ENCODE measurements at regions not wholly inside any gene's neighbourhood (a gene's known extent, or its start where the extent isn't known, plus 50 kb on each side); places are given as distances from the start of the nearest gene placed in this dataset.

- no peak overlapping the region for H3K27ac Mint-ChIP-seq (ENCODE audit: unreplicated experiment)
- H3K4me3 Mint-ChIP-seq (ENCODE audit: unreplicated experiment) = no peak overlapping the region
- H3K36me3 Mint-ChIP-seq (ENCODE audit: low read depth) = no peaks in the 10 kb centered on the region
- no peaks in the 10 kb centered on the region for H3K27me3 Mint-ChIP-seq (ENCODE audit: low read depth)
- TF ChIP-seq CTCF (IDR thresholded peaks at IDR 0.05) = no peak
- H3K4me1 Mint-ChIP-seq (ENCODE audit: low read depth) = no peaks in the 10 kb centered on the region
- H3K9me3 Mint-ChIP-seq (ENCODE audit: low read depth) = no peaks in the 10 kb centered on the region
- DNase-seq (ENCODE audit: low spot score) = no peak
These were observed 1357.7 kb downstream of the ROBO1 start for GRCh38 chr3:78410077-78410476.

GRCh38 chr3:78414261-78414660, 1353.5 kb downstream of the ROBO1 start:
- Mint-ChIP-seq H3K9me3 (ENCODE audit: low read depth) (no peaks in the 10 kb centered on the region), H3K27ac (ENCODE audit: unreplicated experiment) (no peak overlapping the region), H3K4me1 (ENCODE audit: low read depth) (no peaks in the 10 kb centered on the region), H3K36me3 (ENCODE audit: low read depth) (no peaks in the 10 kb centered on the region), H3K27me3 (ENCODE audit: low read depth) (peaks cover 2% of the 10 kb centered on the region), H3K4me3 (ENCODE audit: unreplicated experiment) (no peak overlapping the region)
- DNase-seq (ENCODE audit: low spot score) = no peak
- TF ChIP-seq CTCF (IDR thresholded peaks at IDR 0.05) = no peak

- no peak for DNase-seq (ENCODE audit: low spot score)
- Mint-ChIP-seq H3K4me3 (ENCODE audit: unreplicated experiment) (no peak overlapping the region), H3K27me3 (ENCODE audit: low read depth) (peaks cover 2% of the 10 kb centered on the region), H3K27ac (ENCODE audit: unreplicated experiment) (no peak overlapping the region), H3K9me3 (ENCODE audit: low read depth) (no peaks in the 10 kb centered on the region), H3K36me3 (ENCODE audit: low read depth) (no peaks in the 10 kb centered on the region), H3K4me1 (ENCODE audit: low read depth) (no peaks in the 10 kb centered on the region)
- TF ChIP-seq CTCF (IDR thresholded peaks at IDR 0.05) = no peak
These were observed 1347.2 kb downstream of the ROBO1 start for GRCh38 chr3:78420611-78421010.

GRCh38 chr3:78421247-78421966, 1346.4 kb downstream of the ROBO1 start:
- no peak for DNase-seq (ENCODE audit: low spot score)
- H3K36me3 Mint-ChIP-seq (ENCODE audit: low read depth) = no peaks in the 10 kb centered on the region
- no peaks in the 10 kb centered on the region for H3K4me1 Mint-ChIP-seq (ENCODE audit: low read depth)
- no peak for TF ChIP-seq CTCF (IDR thresholded peaks at IDR 0.05)
- H3K27me3 Mint-ChIP-seq (ENCODE audit: low read depth) = no peaks in the 10 kb centered on the region
- H3K9me3 Mint-ChIP-seq (ENCODE audit: low read depth) = no peaks in the 10 kb centered on the region
- H3K4me3 Mint-ChIP-seq (ENCODE audit: unreplicated experiment) = no peak overlapping the region
- H3K27ac Mint-ChIP-seq (ENCODE audit: unreplicated experiment) = no peak overlapping the region

GRCh38 chr3:78424656-78425055, 1343.1 kb downstream of the ROBO1 start:
- no peak for DNase-seq (ENCODE audit: low spot score)
- Mint-ChIP-seq H3K27me3 (ENCODE audit: low read depth) (no peaks in the 10 kb centered on the region), H3K4me1 (ENCODE audit: low read depth) (no peaks in the 10 kb centered on the region), H3K27ac (ENCODE audit: unreplicated experiment) (no peak overlapping the region), H3K9me3 (ENCODE audit: low read depth) (no peaks in the 10 kb centered on the region), H3K36me3 (ENCODE audit: low read depth) (no peaks in the 10 kb centered on the region), H3K4me3 (ENCODE audit: unreplicated experiment) (no peak overlapping the region)
- TF ChIP-seq CTCF (IDR thresholded peaks at IDR 0.05) = no peak
